ENCODE measurements at regions not wholly inside any gene's neighbourhood (a gene's known extent, or its start where the extent isn't known, plus 50 kb on each side); places are given as distances from the start of the nearest gene placed in this dataset.
"Not testable (repeated sequence)": the region's sequence is repeated elsewhere in the genome, so short reads cannot be mapped to it uniquely, and the experiment has no call there.

GRCh38 chr12:67545298-67545697, 103.2 kb upstream of the DYRK2 start:
- H3K9ac ChIP-seq (ENCODE audit: insufficient read length): no peak overlapping the region
- no peaks in the 10 kb centered on the region for H3K9me3 ChIP-seq (ENCODE audit: low read depth, low read length)
- peak; percentile 47 for DNase-seq (ENCODE audit: low read depth, low spot score)
- no peak overlapping the region for H3K27ac ChIP-seq
- peak; percentile 89 for TF ChIP-seq FOXP2 (optimal IDR thresholded peaks at IDR 0.05; ENCODE audit: control extremely low read depth, extremely low read length, insufficient read depth)
- no peak for TF ChIP-seq EZH2 (IDR thresholded peaks at IDR 0.05)
- TF ChIP-seq POLR2AphosphoS5 (IDR thresholded peaks at IDR 0.05; ENCODE audit: borderline replicate concordance, low read depth, low read length): no peak
- H3K4me3 ChIP-seq: peak overlapping the region; percentile 8
- H3K36me3 ChIP-seq (ENCODE audit: insufficient read depth, low read length): no peaks in the 10 kb centered on the region

GRCh38 chr12:67546746-67547145, 101.8 kb upstream of the DYRK2 start:
- Histone ChIP-seq H3K36me3 (ENCODE audit: insufficient read depth, low read length) (no peaks in the 10 kb centered on the region), H3K4me3 (no peak overlapping the region), H3K9ac (ENCODE audit: insufficient read length) (no peak overlapping the region), H3K9me3 (ENCODE audit: low read depth, low read length) (no peaks in the 10 kb centered on the region), H3K27ac (no peak overlapping the region)
- no peak for DNase-seq (ENCODE audit: low read depth, low spot score)
- TF ChIP-seq POLR2AphosphoS5 (IDR thresholded peaks at IDR 0.05; ENCODE audit: borderline replicate concordance, low read depth, low read length) (no peak), EZH2 (IDR thresholded peaks at IDR 0.05) (no peak), FOXP2 (optimal IDR thresholded peaks at IDR 0.05; ENCODE audit: control extremely low read depth, extremely low read length, insufficient read depth) (no peak)

- not testable (repeated sequence) for H3K9me3 ChIP-seq (ENCODE audit: low read depth, low read length); H3K9ac ChIP-seq (ENCODE audit: insufficient read length); DNase-seq (ENCODE audit: low read depth, low spot score); H3K27ac ChIP-seq; H3K4me3 ChIP-seq; H3K36me3 ChIP-seq (ENCODE audit: insufficient read depth, low read length)
Observed at GRCh38 chr12:67555075-67555717, 93.3 kb upstream of the DYRK2 start.

- H3K9me3 ChIP-seq (ENCODE audit: low read depth, low read length): no peaks in the 10 kb centered on the region
- no peak overlapping the region for H3K27ac ChIP-seq
- no peak overlapping the region for H3K4me3 ChIP-seq
- no peak for DNase-seq (ENCODE audit: low read depth, low spot score)
- no peak overlapping the region for H3K9ac ChIP-seq (ENCODE audit: insufficient read length)
- no peaks in the 10 kb centered on the region for H3K36me3 ChIP-seq (ENCODE audit: insufficient read depth, low read length)
- no peak for TF ChIP-seq POLR2AphosphoS5 (IDR thresholded peaks at IDR 0.05; ENCODE audit: borderline replicate concordance, low read depth, low read length)
- TF ChIP-seq FOXP2 (optimal IDR thresholded peaks at IDR 0.05; ENCODE audit: control extremely low read depth, extremely low read length, insufficient read depth): no peak
- no peak for TF ChIP-seq EZH2 (IDR thresholded peaks at IDR 0.05)
Observed at GRCh38 chr12:67558775-67559174, 89.8 kb upstream of the DYRK2 start.

- TF ChIP-seq EZH2 (IDR thresholded peaks at IDR 0.05) (no peak), FOXP2 (optimal IDR thresholded peaks at IDR 0.05; ENCODE audit: control extremely low read depth, extremely low read length, insufficient read depth) (no peak), POLR2AphosphoS5 (IDR thresholded peaks at IDR 0.05; ENCODE audit: borderline replicate concordance, low read depth, low read length) (no peak)
- Histone ChIP-seq H3K27ac (no peak overlapping the region), H3K9me3 (ENCODE audit: low read depth, low read length) (no peaks in the 10 kb centered on the region), H3K36me3 (ENCODE audit: insufficient read depth, low read length) (no peaks in the 10 kb centered on the region), H3K4me3 (no peak overlapping the region), H3K9ac (ENCODE audit: insufficient read length) (no peak overlapping the region)
- DNase-seq (ENCODE audit: low read depth, low spot score): no peak
Observed at GRCh38 chr12:67559751-67560150, 88.8 kb upstream of the DYRK2 start.

GRCh38 chr12:67562513-67563287, 85.8 kb upstream of the DYRK2 start:
- no peaks in the 10 kb centered on the region for H3K36me3 ChIP-seq (ENCODE audit: insufficient read depth, low read length)
- DNase-seq (ENCODE audit: low read depth, low spot score): peak; percentile 35
- H3K27ac ChIP-seq: no peak overlapping the region
- no peak overlapping the region for H3K9ac ChIP-seq (ENCODE audit: insufficient read length)
- H3K4me3 ChIP-seq: no peak overlapping the region
- TF ChIP-seq FOXP2 (optimal IDR thresholded peaks at IDR 0.05; ENCODE audit: control extremely low read depth, extremely low read length, insufficient read depth): no peak
- TF ChIP-seq EZH2 (IDR thresholded peaks at IDR 0.05): no peak
- no peak for TF ChIP-seq POLR2AphosphoS5 (IDR thresholded peaks at IDR 0.05; ENCODE audit: borderline replicate concordance, low read depth, low read length)
- H3K9me3 ChIP-seq (ENCODE audit: low read depth, low read length): no peaks in the 10 kb centered on the region; the same call in 1 of the 2 replicates

GRCh38 chr12:67568055-67568454, 80.5 kb upstream of the DYRK2 start:
- Histone ChIP-seq H3K9me3 (ENCODE audit: low read depth, low read length) (no peaks in the 10 kb centered on the region; the same call in 1 of the 2 replicates), H3K9ac (ENCODE audit: insufficient read length) (no peak overlapping the region), H3K27ac (no peak overlapping the region), H3K36me3 (ENCODE audit: insufficient read depth, low read length) (no peaks in the 10 kb centered on the region), H3K4me3 (no peak overlapping the region)
- TF ChIP-seq POLR2AphosphoS5 (IDR thresholded peaks at IDR 0.05; ENCODE audit: borderline replicate concordance, low read depth, low read length): no peak
- TF ChIP-seq FOXP2 (optimal IDR thresholded peaks at IDR 0.05; ENCODE audit: control extremely low read depth, extremely low read length, insufficient read depth): no peak
- no peak for TF ChIP-seq EZH2 (IDR thresholded peaks at IDR 0.05)
- no peak for DNase-seq (ENCODE audit: low read depth, low spot score)

- H3K27ac ChIP-seq: no peak overlapping the region
- H3K36me3 ChIP-seq (ENCODE audit: insufficient read depth, low read length): no peaks in the 10 kb centered on the region
- TF ChIP-seq EZH2 (IDR thresholded peaks at IDR 0.05) (no peak), POLR2AphosphoS5 (IDR thresholded peaks at IDR 0.05; ENCODE audit: borderline replicate concordance, low read depth, low read length) (no peak), FOXP2 (optimal IDR thresholded peaks at IDR 0.05; ENCODE audit: control extremely low read depth, extremely low read length, insufficient read depth) (no peak)
- no peak overlapping the region for H3K9ac ChIP-seq (ENCODE audit: insufficient read length)
- H3K9me3 ChIP-seq (ENCODE audit: low read depth, low read length): no peaks in the 10 kb centered on the region
- DNase-seq (ENCODE audit: low read depth, low spot score): no peak
- H3K4me3 ChIP-seq: no peak overlapping the region
Observed at GRCh38 chr12:67572492-67572891, 76.1 kb upstream of the DYRK2 start.

All from SK-N-MC (cell line).